KBM-7 (cell line): ENCODE measurements at regions not wholly inside any gene's neighbourhood (a gene's known extent, or its start where the extent isn't known, plus 50 kb on each side); places are given as distances from the start of the nearest gene placed in this dataset.

ENCODE experiments used
- DNase-seq: peaks from one replicate; pipeline ENCODE4 v3.0.0-alpha.2; 2015
- in situ Hi-C: fragments of 300-500 bp; cut with MboI; formaldehyde crosslinking; loops from 2 replicates; pipeline ENCODE4 v1.14.3; 2020; ENCODE audit warnings: low sequenced_read_pairs, low pct_unique_long_range_greater_than_20kb, mixed read lengths

DNA sequence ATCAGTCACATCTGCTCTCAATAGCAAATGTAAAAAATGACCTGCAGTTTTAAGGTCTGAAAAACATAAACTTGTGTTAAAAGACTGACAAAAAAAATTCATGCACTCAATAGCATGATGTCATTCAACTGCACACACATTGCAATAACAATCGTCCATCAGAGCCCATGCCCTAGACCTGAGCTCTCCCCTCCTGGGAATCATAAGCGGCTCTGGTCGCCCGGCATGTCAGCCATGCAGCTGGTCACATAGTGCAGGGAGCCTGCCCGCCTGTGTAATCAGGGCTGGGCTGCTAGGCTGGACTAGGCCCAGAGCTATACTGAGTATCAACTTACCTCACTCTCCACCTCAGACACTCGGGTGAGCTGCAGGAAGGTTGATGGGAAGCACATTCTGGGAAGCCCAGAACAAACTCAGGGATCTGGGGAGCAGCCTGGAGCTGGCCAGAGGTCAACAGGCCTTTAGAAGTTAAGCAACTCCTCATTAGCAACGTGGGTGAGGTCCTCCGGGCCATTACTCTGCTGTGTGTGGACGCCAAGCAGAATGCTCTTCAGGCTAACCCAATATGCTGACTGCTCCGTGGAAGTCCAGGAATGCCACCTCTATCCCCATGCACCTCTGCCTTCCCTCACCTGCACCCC, 165.5 kb downstream of the TTC32 start:
- in situ Hi-C loops = no loop called here
- no peak for DNase-seq

- no peak for DNase-seq
- in situ Hi-C loops = no loop called here
Observed at GRCh38 chr2:19733951-19734425, 167.8 kb downstream of the TTC32 start.

DNA sequence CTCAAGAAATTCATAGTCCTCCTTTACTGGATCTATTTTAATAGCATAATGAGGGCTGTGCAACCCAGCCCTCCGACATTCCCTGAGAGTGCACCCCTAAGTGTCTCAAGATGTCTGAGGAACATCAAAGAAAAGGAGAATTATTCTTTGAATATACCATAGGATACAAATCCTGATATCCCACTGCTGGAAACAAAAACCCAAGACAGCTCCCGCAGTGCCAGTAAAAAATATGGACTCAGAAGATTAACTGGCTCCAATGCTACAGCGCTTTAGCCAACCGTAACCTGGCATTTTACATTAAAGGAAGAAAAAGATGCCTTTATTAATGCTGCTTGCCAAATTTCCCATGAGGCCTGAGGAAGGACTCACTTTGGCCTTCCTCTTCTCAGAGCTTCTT, 168.4 kb downstream of the TTC32 start:
- in situ Hi-C loops = no loop called here
- no peak for DNase-seq

DNA sequence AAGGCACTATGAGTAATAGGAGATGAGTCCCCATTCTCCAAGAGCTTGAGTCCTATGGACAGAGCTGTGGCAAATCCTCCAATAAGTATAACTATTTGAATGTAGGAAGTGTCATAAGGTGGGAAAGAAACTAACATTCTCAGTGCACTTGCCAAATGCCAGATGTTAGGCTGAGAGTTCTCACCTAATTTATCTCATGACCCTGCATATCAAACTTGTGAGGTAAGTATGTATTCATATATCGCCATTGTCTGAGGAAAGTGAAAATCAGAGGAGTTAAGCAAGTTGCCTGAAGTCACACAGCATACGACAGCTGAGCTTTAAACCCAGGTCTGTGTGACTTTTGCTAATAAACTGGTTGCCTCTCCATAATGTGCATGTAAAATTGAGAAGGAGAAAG, 169.5 kb downstream of the TTC32 start:
- in situ Hi-C loops = no loop called here

DNA sequence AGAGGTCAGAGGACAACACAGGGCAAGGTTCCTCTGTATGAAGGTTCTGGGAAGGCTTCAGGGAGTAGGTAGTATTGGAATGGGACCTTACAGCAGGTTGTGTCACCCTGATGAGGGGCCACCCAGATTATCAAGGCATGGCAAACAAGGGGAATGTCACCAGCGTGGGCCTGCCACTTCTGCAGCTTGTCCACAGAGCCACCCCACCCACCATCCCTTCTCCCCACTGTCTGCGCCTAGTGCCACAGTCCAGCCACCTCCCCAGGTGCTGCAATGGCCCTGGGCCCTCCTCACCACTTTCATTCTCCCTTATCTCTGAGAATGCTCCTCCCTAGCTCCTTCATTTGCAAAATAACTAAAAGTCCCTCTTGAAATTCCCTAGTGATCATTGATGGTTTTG, 170.3 kb downstream of the TTC32 start:
- DNase-seq = no peak
- in situ Hi-C loops = no loop called here

More for the DNA sequence above, 169.5 kb downstream of the TTC32 start:
- no peak for DNase-seq

- in situ Hi-C loops = no loop called here
- no peak for DNase-seq
Observed at GRCh38 chr2:19731037-19731436, 170.7 kb downstream of the TTC32 start.

GRCh38 chr2:19728125-19728524, 173.7 kb downstream of the TTC32 start:
- no peak for DNase-seq
- in situ Hi-C loops = no loop called here

GRCh38 chr2:19725392-19725791, 176.4 kb downstream of the TTC32 start:
- DNase-seq = no peak
- in situ Hi-C loops = no loop called here

DNA sequence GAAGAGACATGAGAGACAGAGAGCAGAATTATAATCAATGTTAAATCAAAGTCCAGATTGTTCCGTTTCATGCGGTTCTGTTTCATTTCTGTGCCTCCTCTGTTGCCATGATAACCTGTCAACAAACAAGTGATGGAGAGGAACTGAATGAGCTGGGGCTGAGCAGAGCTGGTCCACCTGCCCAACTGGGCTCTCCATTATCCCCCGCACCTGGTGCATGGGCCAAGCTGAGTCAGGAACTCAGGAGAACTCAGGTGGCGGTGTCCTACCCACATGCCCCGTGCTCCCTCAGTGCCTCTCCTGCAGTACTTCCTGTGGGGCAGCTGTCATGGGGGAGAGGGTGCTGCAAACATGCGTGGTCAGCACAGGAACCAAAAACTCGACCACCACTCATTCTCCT, 178.8 kb downstream of the TTC32 start:
- in situ Hi-C loops = no loop called here
- DNase-seq = no peak

DNA sequence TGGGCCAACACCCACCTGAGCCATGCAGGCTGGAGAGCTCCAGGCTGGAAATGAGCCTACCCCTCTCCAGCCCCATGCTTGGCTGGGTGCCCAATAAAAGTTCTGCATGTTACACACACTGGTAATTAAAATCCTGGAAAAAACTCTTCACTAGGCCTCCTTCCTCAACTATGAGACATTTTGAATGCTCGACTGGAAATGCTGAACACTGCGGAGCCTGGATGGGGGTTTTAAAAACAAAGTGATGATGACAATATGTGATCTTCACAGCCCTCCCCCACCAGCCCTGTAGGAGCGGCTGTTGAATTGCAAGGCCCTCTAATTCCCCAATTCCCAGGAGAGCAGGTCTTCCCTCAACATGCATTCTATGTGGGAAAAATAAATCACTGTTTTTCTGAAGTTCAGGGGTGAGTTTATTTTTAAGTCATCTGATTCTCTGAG, 179.2 kb downstream of the TTC32 start:
- DNase-seq = no peak
- in situ Hi-C loops = no loop called here

GRCh38 chr2:19720306-19720705, 181.5 kb downstream of the TTC32 start:
- in situ Hi-C loops = no loop called here
- DNase-seq = no peak

DNA sequence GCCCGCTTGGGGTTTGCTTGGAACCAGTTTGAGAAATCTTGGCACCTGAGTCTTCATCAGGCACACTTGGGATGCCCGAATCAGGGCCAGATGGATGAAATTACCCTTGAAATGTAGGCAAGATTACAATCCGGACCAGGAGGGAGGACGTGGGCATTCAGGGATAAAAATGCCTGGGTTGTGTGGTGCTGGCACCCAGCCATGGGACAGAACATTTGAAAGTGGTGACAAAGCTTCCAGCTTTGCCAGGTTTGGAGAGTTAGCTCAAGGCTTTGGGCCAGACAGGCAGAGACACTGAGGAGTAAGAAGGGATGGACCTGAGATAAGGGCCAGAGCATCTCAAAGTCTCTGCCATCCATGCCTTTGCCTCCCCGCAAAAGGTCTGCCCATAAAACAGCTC, 182.2 kb downstream of the TTC32 start:
- no peak for DNase-seq
- in situ Hi-C loops = no loop called here

DNA sequence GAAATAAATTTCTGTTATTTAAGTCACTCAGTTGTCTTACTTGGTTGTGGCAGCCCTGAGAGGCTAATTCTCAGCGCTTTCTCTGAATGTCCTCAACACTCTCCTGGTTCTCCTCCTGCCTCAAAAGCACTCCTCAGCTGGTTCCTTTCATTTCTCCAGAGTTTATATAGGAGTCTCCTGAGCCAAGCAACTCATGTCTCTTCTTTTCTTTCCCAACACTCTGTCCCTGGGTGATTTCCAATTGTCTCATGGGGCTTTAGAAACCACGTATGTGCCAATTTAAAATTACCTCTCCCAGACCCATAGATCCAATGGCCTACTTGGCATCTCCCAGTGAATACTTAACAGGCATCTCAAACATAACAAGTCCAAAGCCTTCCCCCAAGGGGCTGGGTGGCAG, 184.3 kb downstream of the TTC32 start:
- in situ Hi-C loops = no loop called here
- no peak for DNase-seq

DNA sequence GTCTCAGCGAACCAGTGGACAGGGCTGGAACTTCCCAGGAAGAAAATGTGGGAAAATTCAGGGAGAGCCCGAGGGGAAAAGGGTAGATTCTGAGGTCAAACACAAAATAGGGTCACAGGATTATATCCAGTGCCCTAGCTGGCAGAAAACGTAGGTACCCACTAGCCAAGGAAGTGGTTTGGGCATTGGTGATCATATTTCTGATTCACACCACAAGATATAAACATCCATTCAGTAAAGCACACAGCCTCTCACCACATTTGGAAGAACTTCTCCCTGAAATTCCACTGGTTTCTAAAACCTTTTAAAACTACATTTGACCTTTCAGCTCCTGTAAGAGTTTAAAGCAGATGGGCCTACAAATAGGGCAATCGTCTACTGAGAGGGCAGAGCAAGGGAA, 186.9 kb downstream of the TTC32 start:
- in situ Hi-C loops = no loop called here
- no peak for DNase-seq

DNA sequence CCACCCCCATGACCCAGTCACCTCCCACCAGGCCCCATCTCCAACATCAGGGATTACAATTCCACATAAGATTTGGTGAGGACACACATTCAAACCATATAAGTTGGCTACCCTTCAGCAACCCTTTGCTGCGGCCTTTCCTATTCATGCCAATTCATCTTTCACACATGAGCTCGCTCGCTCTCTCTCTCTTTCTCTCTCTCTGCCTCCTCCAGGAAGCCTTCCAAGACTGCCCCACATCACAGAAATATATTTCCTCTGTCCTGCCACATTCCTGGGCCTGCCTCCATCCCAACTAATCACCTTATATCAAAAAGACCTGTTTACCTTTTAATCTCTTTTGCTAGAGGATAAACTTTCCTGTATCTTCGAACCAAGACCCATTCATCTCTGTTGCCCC, 188.9 kb downstream of the TTC32 start:
- no peak for DNase-seq
- in situ Hi-C loops = no loop called here

- in situ Hi-C loops = no loop called here
- DNase-seq = peak; percentile 28
Observed at GRCh38 chr2:19711470-19712372, 190.1 kb downstream of the TTC32 start.

- DNase-seq = no peak
- in situ Hi-C loops = no loop called here
Observed at GRCh38 chr2:19710230-19710629, 191.6 kb downstream of the TTC32 start.

DNA sequence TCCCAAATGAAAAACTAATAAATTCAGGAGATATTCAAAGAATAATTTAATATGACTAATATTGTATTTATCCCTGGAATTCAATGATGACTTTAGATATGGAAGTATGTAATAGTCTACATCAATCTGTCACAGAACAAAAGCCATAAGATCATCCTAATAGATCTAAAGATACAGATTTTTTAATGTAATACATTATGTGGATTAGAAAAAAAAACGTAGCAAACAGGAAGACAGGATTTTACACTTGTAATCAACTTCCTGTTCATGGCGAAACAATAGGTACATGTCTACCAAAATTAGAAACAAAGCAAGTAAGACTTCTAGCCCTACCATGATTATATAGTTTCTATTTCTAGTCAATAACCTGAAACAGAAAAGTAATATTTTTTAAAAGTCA, 192.2 kb downstream of the TTC32 start:
- in situ Hi-C loops = no loop called here
- no peak for DNase-seq

- in situ Hi-C loops = no loop called here
- DNase-seq = no peak
Observed at GRCh38 chr2:19708776-19709175, 193.0 kb downstream of the TTC32 start.

DNA sequence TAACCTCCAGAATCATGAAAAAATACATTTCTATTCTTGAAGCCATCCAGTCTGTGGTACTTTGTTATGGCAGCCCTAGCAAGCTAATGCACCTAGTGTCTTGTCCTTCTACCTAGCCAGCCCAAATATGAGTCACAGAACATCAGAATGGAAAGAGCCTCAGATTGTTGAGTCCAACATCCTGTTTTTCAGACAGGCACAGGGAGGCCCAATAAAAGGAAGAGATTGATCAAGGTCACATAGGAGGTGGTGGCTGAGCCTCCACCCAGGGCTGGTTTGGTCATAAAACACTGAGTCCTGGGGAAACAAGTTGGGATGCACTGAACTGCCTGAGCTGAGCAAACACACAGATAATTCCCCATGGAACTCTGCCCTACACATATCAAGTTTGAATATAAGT, 195.5 kb downstream of the TTC32 start:
- no peak for DNase-seq
- in situ Hi-C loops = no loop called here

DNA sequence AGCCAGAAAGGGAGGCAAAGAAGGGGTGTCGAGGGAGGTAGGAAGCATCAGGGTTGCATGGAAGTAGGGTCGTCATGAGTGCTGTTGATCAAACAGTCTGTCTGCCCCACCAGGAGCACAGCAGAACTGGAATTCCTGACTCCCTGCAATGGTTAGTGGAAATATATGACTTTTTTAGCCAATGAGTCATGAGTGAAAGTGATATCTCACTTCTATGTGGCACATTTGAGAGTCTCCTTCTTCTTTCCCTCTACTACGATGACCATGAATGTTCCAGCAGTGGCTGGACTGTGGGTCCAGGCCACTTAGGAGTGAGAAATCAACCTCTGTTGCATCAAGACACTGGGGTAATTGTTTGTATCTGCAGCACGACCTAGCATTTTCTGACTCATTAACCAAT, 199.5 kb downstream of the TTC32 start:
- in situ Hi-C loops = no loop called here
- DNase-seq = no peak
